SK-N-MC (cell line): ENCODE measurements at regions not wholly inside any gene's neighbourhood (a gene's known extent, or its start where the extent isn't known, plus 50 kb on each side); places are given as distances from the start of the nearest gene placed in this dataset.

Experiments used
- EZH2 ChIP-seq: fragments of 200-600 bp; sonication (generic); IDR thresholded peaks from one replicate; pipeline ENCODE4 v1.6.1; 2017; ENCODE audit warnings: antibody characterized with exemption
- FOXP2 ChIP-seq: optimal IDR thresholded peaks from 2 replicates; pipeline ENCODE3; 2011; ENCODE audit warnings: mild to moderate bottlenecking, moderate library complexity; ENCODE audit not compliant: insufficient read depth; ENCODE audit errors: extremely low read length, control extremely low read depth
- POLR2AphosphoS5 ChIP-seq: IDR thresholded peaks from 2 replicates; pipeline ENCODE4 v1.6.1; 2012; ENCODE audit warnings: mild to moderate bottlenecking, low read depth, low read length, borderline replicate concordance

GRCh38 chr6:26272171-26272637, 92.8 kb upstream of the BTN3A2 start:
- no peak for TF ChIP-seq EZH2
- no peak for TF ChIP-seq POLR2AphosphoS5
- TF ChIP-seq FOXP2: no peak
